ENCODE measurements at regions not wholly inside any gene's neighbourhood (a gene's known extent, or its start where the extent isn't known, plus 50 kb on each side); places are given as distances from the start of the nearest gene placed in this dataset.

DNA sequence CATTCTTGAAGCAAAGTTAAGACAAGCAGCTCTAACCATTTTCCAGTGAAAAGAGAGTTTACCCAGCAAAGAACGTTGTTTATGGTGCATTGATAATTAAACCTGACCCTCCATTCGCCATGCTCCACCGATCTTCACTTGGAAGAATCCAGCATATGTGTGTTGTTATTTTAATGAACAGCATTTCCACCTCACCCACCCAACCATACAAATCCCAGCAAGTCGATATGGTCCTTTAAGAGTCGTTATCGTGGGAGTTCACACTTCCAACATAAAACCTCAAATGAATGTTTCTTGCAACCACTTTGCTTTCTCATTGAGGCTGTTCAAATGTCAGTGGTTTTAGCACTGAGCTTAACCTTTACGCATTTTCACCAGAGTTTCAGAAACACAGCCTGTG, 147.4 kb upstream of the LDB2 start:
- TF ChIP-seq, protein P1, sequence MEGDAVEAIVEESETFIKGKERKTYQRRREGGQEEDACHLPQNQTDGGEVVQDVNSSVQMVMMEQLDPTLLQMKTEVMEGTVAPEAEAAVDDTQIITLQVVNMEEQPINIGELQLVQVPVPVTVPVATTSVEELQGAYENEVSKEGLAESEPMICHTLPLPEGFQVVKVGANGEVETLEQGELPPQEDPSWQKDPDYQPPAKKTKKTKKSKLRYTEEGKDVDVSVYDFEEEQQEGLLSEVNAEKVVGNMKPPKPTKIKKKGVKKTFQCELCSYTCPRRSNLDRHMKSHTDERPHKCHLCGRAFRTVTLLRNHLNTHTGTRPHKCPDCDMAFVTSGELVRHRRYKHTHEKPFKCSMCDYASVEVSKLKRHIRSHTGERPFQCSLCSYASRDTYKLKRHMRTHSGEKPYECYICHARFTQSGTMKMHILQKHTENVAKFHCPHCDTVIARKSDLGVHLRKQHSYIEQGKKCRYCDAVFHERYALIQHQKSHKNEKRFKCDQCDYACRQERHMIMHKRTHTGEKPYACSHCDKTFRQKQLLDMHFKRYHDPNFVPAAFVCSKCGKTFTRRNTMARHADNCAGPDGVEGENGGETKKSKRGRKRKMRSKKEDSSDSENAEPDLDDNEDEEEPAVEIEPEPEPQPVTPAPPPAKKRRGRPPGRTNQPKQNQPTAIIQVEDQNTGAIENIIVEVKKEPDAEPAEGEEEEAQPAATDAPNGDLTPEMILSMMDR (IDR thresholded peaks at IDR 0.05), result no peak
- TF ChIP-seq POLR2A (IDR thresholded peaks at IDR 0.05), result no peak
